Keratinocyte (primary cell): ENCODE measurements at regions not wholly inside any gene's neighbourhood (a gene's known extent, or its start where the extent isn't known, plus 50 kb on each side); places are given as distances from the start of the nearest gene placed in this dataset.

Experiments used
- DNase-seq: peaks from one replicate; pipeline ENCODE4 v3.0.0-alpha.2; 2011; ENCODE audit warnings: low read depth, missing footprints, low spot score
- FAIRE-seq: peaks from 2 replicates; lab custom pipeline; 2011; peaks lifted over from hg19 to GRCh38; lab: Jason Lieb, UNC
- H2AFZ ChIP-seq: 2 replicates; pipeline ENCODE4 v1.6.0; 2012; ENCODE audit warnings: low read length, control low read depth, inconsistent platforms; ENCODE audit not compliant: control insufficient read depth
- H3K27ac ChIP-seq: 2 replicates; pipeline ENCODE4 v1.5.1; 2011; ENCODE audit warnings: low read length; ENCODE audit not compliant: control insufficient read depth, insufficient read depth
- H3K27me3 ChIP-seq: 3 replicates; pipeline ENCODE4 v1.6.0; 2011; ENCODE audit warnings: low read length; ENCODE audit not compliant: control insufficient read depth, insufficient read depth; ENCODE audit errors: extremely low read depth
- H3K36me3 ChIP-seq, 2 experiments: 2 replicates in 1 of 2; 3 replicates in 1 of 2; pipeline ENCODE4 v1.5.1; 2011; ENCODE audit warnings: low read length in 2 of 2, mild to moderate bottlenecking in 1 of 2; ENCODE audit not compliant: control insufficient read depth in 2 of 2, insufficient read depth in 2 of 2; ENCODE audit errors: extremely low read depth in 1 of 2
- H3K4me1 ChIP-seq: 3 replicates; pipeline ENCODE4 v1.5.1; 2011; ENCODE audit warnings: low read length; ENCODE audit not compliant: control insufficient read depth, insufficient read depth; ENCODE audit errors: extremely low read depth
- H3K4me2 ChIP-seq: 3 replicates; pipeline ENCODE4 v1.6.0; 2011; ENCODE audit warnings: low read depth, low read length; ENCODE audit not compliant: control insufficient read depth, insufficient read depth; ENCODE audit errors: extremely low read depth
- H3K4me3 ChIP-seq, 3 experiments: fragments of 200-600 bp in 1 of 3; sonication (generic) in 1 of 3; 2 replicates in 2 of 3; 3 replicates in 1 of 3; pipeline ENCODE4 v1.5.1; 2011 to 2016; ENCODE audit warnings: low read length in 3 of 3, mild to moderate bottlenecking in 3 of 3, control low read depth in 2 of 3, inconsistent platforms in 1 of 3, low read depth in 1 of 3, mixed read lengths in 1 of 3, mixed run types in 1 of 3, moderate library complexity in 1 of 3; ENCODE audit not compliant: control insufficient read depth in 2 of 3, insufficient read depth in 2 of 3; ENCODE audit errors: extremely low read depth in 1 of 3
- H3K79me2 ChIP-seq: 2 replicates; pipeline ENCODE4 v1.6.0; 2012; ENCODE audit warnings: low read length; ENCODE audit not compliant: control insufficient read depth, insufficient read depth
- H3K9ac ChIP-seq: 3 replicates; pipeline ENCODE4 v1.6.0; 2011; ENCODE audit warnings: low read length; ENCODE audit not compliant: control insufficient read depth, insufficient read depth; ENCODE audit errors: extremely low read depth
- H3K9me1 ChIP-seq: 3 replicates; pipeline ENCODE4 v1.6.0; 2011; ENCODE audit warnings: low read length; ENCODE audit not compliant: control insufficient read depth, insufficient read depth; ENCODE audit errors: extremely low read depth
- H3K9me3 ChIP-seq: 2 replicates; pipeline ENCODE4 v1.5.1; 2012; ENCODE audit warnings: low read depth, low read length; ENCODE audit not compliant: control insufficient read depth
- H4K20me1 ChIP-seq: 3 replicates; pipeline ENCODE4 v1.6.0; 2011; ENCODE audit warnings: low read length; ENCODE audit not compliant: control insufficient read depth, insufficient read depth; ENCODE audit errors: extremely low read depth
- EZH2 ChIP-seq: IDR thresholded peaks from one replicate; pipeline ENCODE4 v1.6.1; 2012; ENCODE audit warnings: inconsistent platforms, mild to moderate bottlenecking, low read length, moderate library complexity
- dilution Hi-C: fragments of 300-500 bp; cut with MboI; formaldehyde crosslinking; loops from one replicate; pipeline ENCODE4 v1.7.0; 2020; ENCODE audit warnings: low sequenced_read_pairs; ENCODE audit not compliant: extremely low pct_ligation_motif_present
- TF ChIP-seq, protein P1 (sequence below), 3 experiments: IDR thresholded peaks in 1 of 3; conservative IDR thresholded peaks in 1 of 3; optimal IDR thresholded peaks in 1 of 3; 2 replicates in 2 of 3; 3 replicates in 1 of 3; pipeline versions ENCODE3 to v1.5.1; 2011; ENCODE audit warnings: low read length in 3 of 3, mild to moderate bottlenecking in 3 of 3, moderate library complexity in 2 of 3, control low read depth in 1 of 3, inconsistent platforms in 1 of 3; ENCODE audit not compliant: insufficient read depth in 2 of 3; ENCODE audit errors: extremely low read depth in 1 of 3

DNA sequence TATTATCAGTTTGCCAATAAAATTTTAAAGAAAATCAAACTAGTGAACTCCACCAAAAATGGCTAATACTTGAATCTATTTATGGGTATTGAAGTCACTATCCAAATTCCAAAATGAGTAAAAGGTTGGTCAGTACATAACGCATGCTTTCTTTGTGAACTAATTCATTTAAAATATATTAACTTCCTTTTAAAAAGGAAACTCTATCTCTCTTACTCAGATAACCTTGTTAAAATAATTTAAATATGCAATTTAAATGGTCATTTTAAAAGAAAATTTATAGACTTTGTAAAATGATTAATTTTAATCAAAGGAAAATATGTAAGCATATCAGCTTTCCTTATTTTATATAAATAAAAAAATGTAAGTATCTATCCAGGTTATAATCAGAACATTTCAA is 419.4 kb upstream of the ZNF385D start:
- Histone ChIP-seq H3K36me3 (no peaks in the 10 kb centered on the region), H3K79me2 (no peaks in the 10 kb centered on the region), H3K9me1 (no peaks in the 10 kb centered on the region), H3K9me3 (no peaks in the 10 kb centered on the region), H3K4me1 (no peaks in the 10 kb centered on the region), H4K20me1 (no peaks in the 10 kb centered on the region), H3K9ac (no peak overlapping the region), H3K27me3 (no peaks in the 10 kb centered on the region), H3K27ac (no peak overlapping the region), H3K4me3 (no peak overlapping the region), H3K4me2 (no peak overlapping the region), H2AFZ (no peak overlapping the region)
- dilution Hi-C loops, result no loop called here
- DNase-seq (no peak), FAIRE-seq (no peak)
- TF ChIP-seq, protein P1, sequence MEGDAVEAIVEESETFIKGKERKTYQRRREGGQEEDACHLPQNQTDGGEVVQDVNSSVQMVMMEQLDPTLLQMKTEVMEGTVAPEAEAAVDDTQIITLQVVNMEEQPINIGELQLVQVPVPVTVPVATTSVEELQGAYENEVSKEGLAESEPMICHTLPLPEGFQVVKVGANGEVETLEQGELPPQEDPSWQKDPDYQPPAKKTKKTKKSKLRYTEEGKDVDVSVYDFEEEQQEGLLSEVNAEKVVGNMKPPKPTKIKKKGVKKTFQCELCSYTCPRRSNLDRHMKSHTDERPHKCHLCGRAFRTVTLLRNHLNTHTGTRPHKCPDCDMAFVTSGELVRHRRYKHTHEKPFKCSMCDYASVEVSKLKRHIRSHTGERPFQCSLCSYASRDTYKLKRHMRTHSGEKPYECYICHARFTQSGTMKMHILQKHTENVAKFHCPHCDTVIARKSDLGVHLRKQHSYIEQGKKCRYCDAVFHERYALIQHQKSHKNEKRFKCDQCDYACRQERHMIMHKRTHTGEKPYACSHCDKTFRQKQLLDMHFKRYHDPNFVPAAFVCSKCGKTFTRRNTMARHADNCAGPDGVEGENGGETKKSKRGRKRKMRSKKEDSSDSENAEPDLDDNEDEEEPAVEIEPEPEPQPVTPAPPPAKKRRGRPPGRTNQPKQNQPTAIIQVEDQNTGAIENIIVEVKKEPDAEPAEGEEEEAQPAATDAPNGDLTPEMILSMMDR (optimal IDR thresholded peaks at IDR 0.05 in 1 of 3, IDR thresholded peaks at IDR 0.05 in 1 of 3, conservative IDR thresholded peaks at IDR 0.05 in 1 of 3; ENCODE audit: extremely low read depth in 1 of 3, insufficient read depth in 2 of 3, low read length in 3 of 3), result no peak
- no peak for TF ChIP-seq EZH2

DNA sequence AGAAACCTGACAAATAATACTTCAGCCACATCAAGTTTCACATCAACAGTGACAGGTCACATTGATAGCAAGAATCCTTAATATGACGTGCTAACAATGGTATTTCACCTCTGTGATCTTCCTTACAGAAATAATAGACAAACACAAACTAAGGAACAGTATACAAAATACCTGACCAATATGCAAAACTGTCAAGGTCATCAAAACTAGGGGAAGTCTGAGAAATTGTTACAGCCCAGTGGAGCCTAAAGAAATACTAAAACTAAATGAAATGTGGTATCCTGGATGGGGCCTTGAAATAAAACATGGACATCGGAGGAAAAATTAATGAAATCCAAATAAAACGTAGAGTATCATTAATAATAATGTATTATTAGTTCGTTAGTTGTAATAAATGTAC is 422.0 kb upstream of the ZNF385D start:
- no peak for TF ChIP-seq EZH2
- TF ChIP-seq, protein P1 (optimal IDR thresholded peaks at IDR 0.05 in 1 of 3, IDR thresholded peaks at IDR 0.05 in 1 of 3, conservative IDR thresholded peaks at IDR 0.05 in 1 of 3; ENCODE audit: extremely low read depth in 1 of 3, insufficient read depth in 2 of 3, low read length in 3 of 3), result no peak
- dilution Hi-C loops, result no loop called here
- Histone ChIP-seq H3K4me2 (no peak overlapping the region), H3K9me1 (no peaks in the 10 kb centered on the region), H3K36me3 (no peaks in the 10 kb centered on the region), H4K20me1 (no peaks in the 10 kb centered on the region), H2AFZ (no peak overlapping the region), H3K9me3 (no peaks in the 10 kb centered on the region), H3K4me3 (no peak overlapping the region), H3K9ac (no peak overlapping the region), H3K27me3 (no peaks in the 10 kb centered on the region), H3K79me2 (no peaks in the 10 kb centered on the region), H3K4me1 (no peaks in the 10 kb centered on the region), H3K27ac (no peak overlapping the region)
- DNase-seq, result no peak
- no peak for FAIRE-seq
